COR-L47 (cell line): ENCODE measurements at regions not wholly inside any gene's neighbourhood (a gene's known extent, or its start where the extent isn't known, plus 50 kb on each side); places are given as distances from the start of the nearest gene placed in this dataset.
A peak's percentile ranks its signal among the peaks of the same experiment; 100 is the strongest.

Source experiments
- DNase-seq: peaks from one replicate; lab custom pipeline; 2025; lab: John Stamatoyannopoulos, UW

GRCh38 chr6:131383421-131384411 lies 189.3 kb upstream of the ARG1 start:
- no peak for DNase-seq

GRCh38 chr6:131387562-131388447 lies 185.2 kb upstream of the ARG1 start:
- no peak for DNase-seq

DNA sequence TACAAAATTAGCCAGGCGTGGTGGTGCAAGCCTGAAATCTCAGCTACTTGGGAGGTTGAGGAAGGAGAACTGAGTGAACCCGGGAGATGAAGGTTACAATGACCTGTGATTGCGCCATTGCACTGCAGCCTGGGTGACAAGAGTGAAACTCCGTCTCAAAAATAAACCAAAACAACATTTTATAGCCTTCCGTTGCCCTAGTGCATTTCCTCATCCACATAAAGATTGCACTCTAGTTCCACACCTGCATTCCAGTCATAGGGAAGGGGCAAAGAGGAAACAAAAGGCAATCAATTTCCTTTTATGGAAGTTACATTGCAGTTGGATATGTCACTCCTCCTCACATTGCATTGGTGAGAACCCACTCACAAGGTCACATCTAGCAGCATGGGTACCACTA lies 182.7 kb upstream of the ARG1 start:
- no peak for DNase-seq

- DNase-seq, result no peak
These were observed 181.9 kb upstream of the ARG1 start for GRCh38 chr6:131391116-131391515.

GRCh38 chr6:131393433-131393832 lies 179.6 kb upstream of the ARG1 start:
- no peak for DNase-seq

- DNase-seq, result no peak
These were observed 178.1 kb upstream of the ARG1 start for GRCh38 chr6:131394768-131395432.

DNA sequence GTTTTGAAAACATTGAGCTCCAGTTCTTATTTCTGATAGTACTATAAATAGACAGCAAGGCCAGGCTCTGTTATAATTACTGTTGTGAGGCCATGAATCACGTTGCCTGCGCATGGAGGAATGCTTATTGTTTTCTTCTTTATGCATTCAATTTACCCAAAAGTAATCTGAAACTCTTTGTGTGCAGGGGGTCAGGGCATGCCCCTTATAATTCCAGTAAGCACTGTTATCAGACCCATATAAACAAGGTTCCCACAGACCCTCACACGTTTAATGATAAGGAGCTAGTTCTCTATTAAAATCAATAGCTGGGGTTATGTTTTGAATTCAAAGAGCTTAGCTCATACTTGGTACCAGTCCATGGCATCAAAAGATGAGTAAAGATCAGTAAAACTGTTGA lies 174.8 kb upstream of the ARG1 start:
- no peak for DNase-seq

DNA sequence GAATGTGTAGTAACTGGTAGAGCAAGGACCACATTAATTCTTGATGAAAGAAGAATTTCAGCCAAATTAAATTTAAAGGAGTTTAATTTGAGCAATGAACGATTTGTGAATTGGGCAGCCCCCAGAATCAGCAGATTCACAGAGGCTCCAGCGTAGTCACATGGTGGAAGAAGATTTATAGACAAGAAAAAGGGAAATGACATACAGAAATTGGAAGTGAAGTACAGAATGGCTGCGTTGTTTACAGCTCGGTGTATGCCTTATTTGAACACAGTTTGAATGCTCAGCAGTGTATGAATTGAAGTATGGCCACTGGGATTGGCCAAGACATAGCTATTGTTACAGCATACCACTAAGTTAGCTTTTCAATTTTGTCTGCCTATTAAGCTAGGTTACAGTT lies 173.6 kb upstream of the ARG1 start:
- no peak for DNase-seq

GRCh38 chr6:131400054-131400778 lies 172.8 kb upstream of the ARG1 start:
- DNase-seq, result no peak

GRCh38 chr6:131400779-131401496 lies 172.1 kb upstream of the ARG1 start:
- no peak for DNase-seq

DNA sequence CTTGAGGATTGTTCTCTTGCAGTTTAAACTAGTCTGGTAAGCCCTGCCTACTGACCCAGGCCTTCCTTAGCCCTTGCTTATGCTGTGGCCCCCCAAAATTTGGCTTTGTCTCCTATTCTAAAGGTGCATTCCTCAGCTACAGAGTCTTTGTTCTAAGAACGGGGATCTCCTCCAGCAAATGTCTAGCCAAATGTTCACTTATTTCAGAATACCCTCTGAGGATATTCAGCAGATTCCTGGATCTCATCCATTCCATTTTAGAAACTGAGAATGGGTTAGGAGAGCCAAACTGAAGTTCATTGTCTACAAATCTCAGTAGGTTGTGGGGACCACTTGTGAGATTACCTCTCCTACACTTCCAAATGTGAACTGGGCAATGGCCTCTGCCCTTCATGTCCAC lies 164.2 kb upstream of the ARG1 start:
- no peak for DNase-seq

- no peak for DNase-seq
These were observed 162.2 kb upstream of the ARG1 start for GRCh38 chr6:131410785-131411184.

DNA sequence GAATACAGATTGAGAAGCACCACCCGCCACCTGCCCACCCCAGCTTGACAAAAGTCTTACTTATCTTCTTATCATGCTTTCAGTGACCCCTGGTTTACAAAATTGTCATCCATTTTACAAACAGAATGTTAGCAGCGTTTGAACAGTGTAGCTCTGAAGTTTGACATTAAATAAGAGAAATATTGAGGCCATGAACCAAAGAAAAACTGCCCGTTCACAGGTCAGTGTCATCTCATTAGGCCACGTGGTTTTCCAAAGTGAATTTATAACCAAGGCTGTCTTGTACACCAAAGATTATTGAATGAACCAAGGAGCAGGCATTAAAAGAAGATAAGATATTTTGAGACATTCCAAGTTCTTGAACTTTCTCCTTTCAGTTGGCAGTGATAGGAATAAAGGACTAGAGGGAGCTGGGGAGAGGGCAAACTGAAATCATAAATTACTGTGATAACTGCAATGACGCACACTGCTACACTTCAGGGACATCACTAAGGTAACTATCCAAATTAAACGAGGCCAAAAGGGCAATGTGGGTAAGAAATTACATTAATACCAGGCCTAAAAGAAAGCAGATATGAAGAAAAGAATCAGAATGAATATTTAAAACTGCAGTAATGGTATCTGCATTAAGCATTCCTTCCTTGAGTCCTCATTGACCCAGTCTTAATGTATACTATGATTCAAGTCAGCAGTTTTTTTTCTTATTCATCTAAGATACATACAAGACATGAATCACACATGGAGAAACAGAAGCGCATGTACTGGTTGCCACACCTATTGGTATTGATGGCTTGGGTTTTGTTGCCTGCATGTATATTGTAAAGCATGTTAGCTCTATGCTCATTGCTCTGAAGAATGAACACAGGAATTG lies 159.8 kb upstream of the ARG1 start:
- DNase-seq, result no peak

- no peak for DNase-seq
These were observed 159.2 kb upstream of the ARG1 start for GRCh38 chr6:131413831-131414191.

GRCh38 chr6:131414956-131415355 lies 158.1 kb upstream of the ARG1 start:
- DNase-seq, result no peak

- no peak for DNase-seq
These were observed 154.6 kb upstream of the ARG1 start for GRCh38 chr6:131418441-131418840.

DNA sequence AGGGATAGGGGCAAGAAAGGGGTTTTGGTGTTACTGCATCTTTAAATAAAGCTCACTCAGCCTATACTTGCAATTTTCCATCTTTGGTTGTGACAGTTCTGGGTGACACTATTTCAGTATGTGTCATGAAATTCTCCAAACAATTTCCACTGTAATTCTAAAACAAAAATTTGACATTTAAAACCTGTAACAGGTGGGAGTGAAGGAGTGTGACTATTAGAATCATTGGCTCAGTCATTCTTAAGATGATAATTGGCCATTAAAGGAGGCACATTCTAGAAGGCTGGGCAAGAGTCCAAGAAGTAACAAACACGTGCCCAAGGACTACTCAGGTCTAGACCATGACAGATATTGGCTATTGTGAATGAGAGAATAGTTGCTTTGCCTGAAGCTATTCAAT lies 153.3 kb upstream of the ARG1 start:
- DNase-seq, result peak; percentile 3

- no peak for DNase-seq
These were observed 149.0 kb upstream of the ARG1 start for GRCh38 chr6:131424016-131424415.

DNA sequence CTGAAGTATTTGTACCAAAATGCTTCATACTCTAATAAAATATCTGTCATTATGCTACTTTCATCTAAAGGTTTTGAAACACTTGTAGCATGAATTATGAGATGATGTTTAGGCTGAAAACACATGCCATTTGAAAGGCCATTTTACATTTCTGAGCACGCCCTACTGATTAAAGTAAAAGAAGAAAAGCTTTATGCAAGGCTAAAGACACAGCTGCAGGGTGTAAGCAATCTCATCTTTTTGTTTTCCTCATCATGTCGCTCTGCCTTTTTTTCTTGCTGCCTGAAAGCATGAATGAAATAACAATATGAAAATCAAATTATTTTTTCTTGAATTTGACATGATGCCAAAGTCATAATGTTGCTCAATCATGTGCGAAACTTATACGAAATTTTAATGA lies 148.6 kb upstream of the ARG1 start:
- no peak for DNase-seq

DNA sequence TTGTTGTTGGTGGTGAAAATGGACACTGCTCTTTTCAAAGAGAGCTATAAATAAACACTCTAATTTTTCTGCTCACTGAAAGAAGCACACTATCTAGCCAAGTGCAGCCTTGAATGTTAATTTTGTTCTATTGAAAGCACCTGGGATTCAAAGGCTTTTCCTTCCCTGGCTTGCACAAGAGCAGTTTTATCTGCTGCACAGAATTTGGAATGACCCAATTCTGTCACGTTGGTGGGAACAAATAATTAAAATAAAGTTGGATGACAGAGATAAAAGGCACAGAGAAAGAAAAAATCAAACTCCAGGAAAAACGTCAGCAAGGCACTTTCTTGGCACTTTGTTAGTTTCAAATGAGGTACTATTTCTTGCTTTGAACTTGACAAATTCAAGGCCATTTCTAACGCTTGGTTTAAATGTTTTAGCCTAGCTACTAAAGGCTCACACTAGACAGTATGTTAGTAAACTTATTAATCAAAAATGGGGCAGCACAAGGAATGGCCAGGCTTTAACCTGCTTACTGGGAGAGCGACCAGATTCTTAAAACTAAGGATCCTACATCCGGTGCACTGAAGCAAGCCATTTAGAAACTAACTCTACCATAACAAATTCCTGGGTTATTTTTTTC lies 145.5 kb upstream of the ARG1 start:
- no peak for DNase-seq
